ENCODE measurements at regions not wholly inside any gene's neighbourhood (a gene's known extent, or its start where the extent isn't known, plus 50 kb on each side); places are given as distances from the start of the nearest gene placed in this dataset.

- DNase-seq (ENCODE audit: low spot score), result no peak
Observed at GRCh38 chr1:87878873-87879272, 550.2 kb downstream of the LMO4 start.

GRCh38 chr1:87880098-87880760 is 551.5 kb downstream of the LMO4 start:
- no peak for DNase-seq (ENCODE audit: low spot score)

- DNase-seq (ENCODE audit: low spot score), result no peak
Observed at GRCh38 chr1:87880764-87881163, 552.1 kb downstream of the LMO4 start.

GRCh38 chr1:87883906-87884305 is 555.2 kb downstream of the LMO4 start:
- DNase-seq (ENCODE audit: low spot score), result no peak

- DNase-seq (ENCODE audit: low spot score), result no peak
Observed at GRCh38 chr1:87884581-87884980, 555.9 kb downstream of the LMO4 start.

- DNase-seq (ENCODE audit: low spot score), result no peak
Observed at GRCh38 chr1:87885278-87886025, 556.8 kb downstream of the LMO4 start.

GRCh38 chr1:87887100-87887499 is 558.4 kb downstream of the LMO4 start:
- DNase-seq (ENCODE audit: low spot score), result no peak

GRCh38 chr1:87888446-87888845 is 559.8 kb downstream of the LMO4 start:
- DNase-seq (ENCODE audit: low spot score), result no peak

GRCh38 chr1:87894062-87894461 is 565.4 kb downstream of the LMO4 start:
- no peak for DNase-seq (ENCODE audit: low spot score)

GRCh38 chr1:87897481-87897880 is 568.8 kb downstream of the LMO4 start:
- no peak for DNase-seq (ENCODE audit: low spot score)

- DNase-seq (ENCODE audit: low spot score), result no peak
Observed at GRCh38 chr1:87898431-87898830, 569.8 kb downstream of the LMO4 start.

- no peak for DNase-seq (ENCODE audit: low spot score)
Observed at GRCh38 chr1:87899017-87899416, 570.3 kb downstream of the LMO4 start.

GRCh38 chr1:87899746-87900145 is 571.1 kb downstream of the LMO4 start:
- DNase-seq (ENCODE audit: low spot score), result no peak

GRCh38 chr1:87902830-87903229 is 574.1 kb downstream of the LMO4 start:
- peak; percentile 43 for DNase-seq (ENCODE audit: low spot score)

GRCh38 chr1:87903242-87903641 is 574.6 kb downstream of the LMO4 start:
- DNase-seq (ENCODE audit: low spot score), result no peak

- no peak for DNase-seq (ENCODE audit: low spot score)
Observed at GRCh38 chr1:87904651-87905050, 576.0 kb downstream of the LMO4 start.

- no peak for DNase-seq (ENCODE audit: low spot score)
Observed at GRCh38 chr1:87905651-87906050, 577.0 kb downstream of the LMO4 start.

GRCh38 chr1:87906078-87906477 is 577.4 kb downstream of the LMO4 start:
- no peak for DNase-seq (ENCODE audit: low spot score)

GRCh38 chr1:87913361-87913760 is 584.7 kb downstream of the LMO4 start:
- DNase-seq (ENCODE audit: low spot score), result no peak

GRCh38 chr1:87914396-87914795 is 585.7 kb downstream of the LMO4 start:
- no peak for DNase-seq (ENCODE audit: low spot score)

GRCh38 chr1:87915771-87916170 is 587.1 kb downstream of the LMO4 start:
- no peak for DNase-seq (ENCODE audit: low spot score)

- DNase-seq (ENCODE audit: low spot score), result no peak
Observed at GRCh38 chr1:87916965-87917364, 588.3 kb downstream of the LMO4 start.

- DNase-seq (ENCODE audit: low spot score), result no peak
Observed at GRCh38 chr1:87918398-87918797, 589.7 kb downstream of the LMO4 start.

GRCh38 chr1:87922885-87923284 is 594.2 kb downstream of the LMO4 start:
- DNase-seq (ENCODE audit: low spot score), result no peak
